Upper lobe of left lung (tissue), 6 donors: ENCODE measurements at regions not wholly inside any gene's neighbourhood (a gene's known extent, or its start where the extent isn't known, plus 50 kb on each side); places are given as distances from the start of the nearest gene placed in this dataset.

Experiments used
- ATAC-seq, 2 donors: fragments of 200-7000 bp; cut with Tn5 transposase; one replicate each; pipeline ENCODE4 v1.9.1; 2022; ENCODE audit warnings: mild to moderate bottlenecking in 2 of 2, moderate library complexity in 2 of 2; ENCODE audit not compliant: low FRiP score in 2 of 2
- DNase-seq, 2 donors: peaks; one replicate each; pipeline ENCODE4 v3.0.0-alpha.2; 2019 to 2020
- H3K27ac ChIP-seq, 4 donors: fragments of 200-600 bp; sonication (generic); one replicate each; pipeline ENCODE4 v1.5.1; 2016 to 2019
- H3K27me3 ChIP-seq, 4 donors: fragments of 200-600 bp; sonication (generic); one replicate each; pipeline ENCODE4 v1.5.1; 2017 to 2019
- H3K36me3 ChIP-seq, 4 donors: fragments of 200-600 bp; sonication (generic); one replicate each; pipeline ENCODE4 v1.5.1; 2016 to 2019
- H3K4me1 ChIP-seq, 4 donors: fragments of 200-600 bp; sonication (generic); one replicate each; pipeline ENCODE4 v1.5.1; 2018 to 2019
- H3K4me3 ChIP-seq, 4 donors: fragments of 200-600 bp; sonication (generic); one replicate each; pipeline ENCODE4 v1.5.1; 2017 to 2019; ENCODE audit warnings: mild to moderate bottlenecking in 2 of 4, moderate library complexity in 1 of 4
- H3K9me3 ChIP-seq, 4 donors: fragments of 200-600 bp; sonication (generic); one replicate each; pipeline ENCODE4 v1.5.1; 2018 to 2019
- EP300 ChIP-seq, 4 donors: sonication (generic); formaldehyde crosslinking; IDR thresholded peaks; one replicate each; pipeline ENCODE4 v1.5.1; 2017; ENCODE audit warnings: antibody characterized with exemption in 4 of 4, control low read depth in 2 of 4
- POLR2A ChIP-seq, 4 donors: fragments of 450-650 bp; IDR thresholded peaks; one replicate each; pipeline ENCODE4 v1.5.1; 2016 to 2017; ENCODE audit warnings: antibody characterized with exemption in 4 of 4, mild to moderate bottlenecking in 2 of 4
- POLR2AphosphoS5 ChIP-seq, 2 donors: sonication (generic); formaldehyde crosslinking; IDR thresholded peaks; one replicate each; pipeline ENCODE4 v1.5.1; 2017; ENCODE audit warnings: antibody characterized with exemption in 2 of 2
- WGBS, 2 donors: methylation state at CpG; one replicate each; pipeline ENCODE4 v1.1.5; 2017 to 2018; 5-methylcytosine and 5-hydroxymethylcytosine counted together
- TF ChIP-seq, protein P1 (sequence below), 6 experiments: fragments of 450-650 bp in 4 of 6; fragments of 200-600 bp in 2 of 6; sonication (generic) in 2 of 6; IDR thresholded peaks; one replicate each; pipeline ENCODE4 v1.5.1; 2016 to 2019; ENCODE audit warnings: antibody characterized with exemption in 6 of 6
- donor health status: DM: no; HTN: no; CAD: no; lungs with moderate emphysema.
- donor health status: DM: no; HTN: yes; CAD: no; lungs with severe emphysema.

DNA sequence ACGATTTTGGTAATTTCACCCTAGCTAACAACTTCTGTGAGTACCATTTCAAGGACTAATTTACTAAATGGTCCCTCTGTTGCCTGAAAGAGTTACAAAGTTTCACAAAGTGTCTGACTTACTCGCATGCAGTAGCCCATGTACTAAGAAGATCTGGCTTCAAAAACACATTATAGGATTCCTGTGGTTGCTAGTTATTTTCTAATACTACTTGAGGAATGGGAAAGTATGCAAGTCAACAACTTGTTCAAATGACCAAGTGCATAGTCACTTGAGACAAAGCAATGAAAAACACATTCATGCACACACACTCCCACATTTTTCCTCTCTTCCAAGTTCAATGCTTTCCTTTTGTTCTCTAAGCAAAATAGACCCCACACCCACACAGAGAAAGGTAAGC lies 219.7 kb upstream of the TMPO start:
- no peaks in the 10 kb centered on the region for H3K9me3 ChIP-seq
- no peaks in the 10 kb centered on the region for H3K36me3 ChIP-seq
- peaks cover 0 to 4% (median 0%) of the 10 kb centered on the region in 4 donors for H3K4me1 ChIP-seq
- WGBS, 2 donors, result 57 to 66% methylated on average over 2 of the region's 2 CpGs
- ATAC-seq (no peak), DNase-seq (no peak)
- no peaks in the 10 kb centered on the region for H3K27me3 ChIP-seq
- H3K27ac ChIP-seq, result no peak overlapping the region
- TF ChIP-seq EP300 (IDR thresholded peaks at IDR 0.05), result no peak
- no peak for TF ChIP-seq POLR2A (IDR thresholded peaks at IDR 0.05)
- no peak for TF ChIP-seq POLR2AphosphoS5 (IDR thresholded peaks at IDR 0.05)
- TF ChIP-seq, protein P1, sequence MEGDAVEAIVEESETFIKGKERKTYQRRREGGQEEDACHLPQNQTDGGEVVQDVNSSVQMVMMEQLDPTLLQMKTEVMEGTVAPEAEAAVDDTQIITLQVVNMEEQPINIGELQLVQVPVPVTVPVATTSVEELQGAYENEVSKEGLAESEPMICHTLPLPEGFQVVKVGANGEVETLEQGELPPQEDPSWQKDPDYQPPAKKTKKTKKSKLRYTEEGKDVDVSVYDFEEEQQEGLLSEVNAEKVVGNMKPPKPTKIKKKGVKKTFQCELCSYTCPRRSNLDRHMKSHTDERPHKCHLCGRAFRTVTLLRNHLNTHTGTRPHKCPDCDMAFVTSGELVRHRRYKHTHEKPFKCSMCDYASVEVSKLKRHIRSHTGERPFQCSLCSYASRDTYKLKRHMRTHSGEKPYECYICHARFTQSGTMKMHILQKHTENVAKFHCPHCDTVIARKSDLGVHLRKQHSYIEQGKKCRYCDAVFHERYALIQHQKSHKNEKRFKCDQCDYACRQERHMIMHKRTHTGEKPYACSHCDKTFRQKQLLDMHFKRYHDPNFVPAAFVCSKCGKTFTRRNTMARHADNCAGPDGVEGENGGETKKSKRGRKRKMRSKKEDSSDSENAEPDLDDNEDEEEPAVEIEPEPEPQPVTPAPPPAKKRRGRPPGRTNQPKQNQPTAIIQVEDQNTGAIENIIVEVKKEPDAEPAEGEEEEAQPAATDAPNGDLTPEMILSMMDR (IDR thresholded peaks at IDR 0.05), result no peak
- no peak overlapping the region for H3K4me3 ChIP-seq

DNA sequence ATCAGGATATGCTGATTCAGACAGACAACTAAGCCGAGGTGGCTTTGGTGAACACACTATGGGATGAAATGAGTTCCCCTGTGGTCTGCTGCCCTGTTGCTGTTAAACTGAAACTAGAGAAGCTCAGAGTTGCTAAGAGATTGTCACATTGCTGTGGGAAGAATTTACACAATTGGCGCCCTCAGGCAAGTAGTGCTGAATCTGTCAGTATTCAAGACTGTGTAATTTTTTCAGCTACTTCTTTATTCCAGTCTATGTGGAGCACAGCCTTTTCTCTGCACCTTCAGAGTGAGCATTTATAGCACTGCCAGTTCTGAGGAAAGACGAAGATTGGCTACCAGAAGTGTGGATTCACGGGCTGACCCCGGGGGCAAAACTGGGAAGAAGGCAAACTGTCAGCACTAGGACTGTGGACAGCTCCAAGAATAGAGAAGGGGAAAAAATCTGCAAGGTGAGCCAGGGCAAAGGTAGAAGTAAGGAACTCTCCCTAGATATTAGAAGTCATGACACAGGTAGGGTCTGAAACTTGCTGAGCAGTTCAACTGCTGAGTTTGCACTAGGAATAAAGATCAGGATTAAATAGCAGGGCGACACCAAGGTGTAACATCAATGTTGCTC lies 218.8 kb upstream of the TMPO start:
- Histone ChIP-seq H3K9me3 (no peaks in the 10 kb centered on the region), H3K36me3 (no peaks in the 10 kb centered on the region), H3K4me1 (peaks cover 0 to 4% (median 0%) of the 10 kb centered on the region in 4 donors), H3K27me3 (no peaks in the 10 kb centered on the region), H3K27ac (no peak overlapping the region), H3K4me3 (no peak overlapping the region)
- ATAC-seq (no peak), DNase-seq (no peak)
- WGBS, 2 donors, result 36 to 53% methylated on average over 6 of the region's 6 CpGs
- TF ChIP-seq POLR2AphosphoS5 (IDR thresholded peaks at IDR 0.05) (no peak), EP300 (IDR thresholded peaks at IDR 0.05) (no peak), POLR2A (IDR thresholded peaks at IDR 0.05) (no peak)
- TF ChIP-seq, protein P1 (IDR thresholded peaks at IDR 0.05), result no peak

DNA sequence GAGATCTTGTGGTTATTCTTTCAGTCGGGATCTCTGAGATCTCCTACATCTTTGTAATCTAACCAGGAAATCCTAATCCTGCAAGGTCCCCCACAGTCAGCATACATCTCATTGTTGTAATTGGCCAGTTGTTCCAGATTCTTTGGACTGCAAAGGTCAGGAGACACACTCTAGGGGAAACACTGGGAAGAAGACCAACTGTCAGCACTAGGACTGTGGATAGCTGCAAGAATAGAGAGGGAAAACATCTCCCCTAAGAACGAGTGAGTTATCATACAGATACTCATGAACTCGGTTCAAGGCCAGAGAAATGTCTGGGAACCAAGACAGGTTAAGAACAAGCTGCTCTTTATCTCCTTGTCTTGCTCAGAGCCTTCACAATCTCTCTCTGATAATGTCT lies 217.9 kb upstream of the TMPO start:
- ATAC-seq, result no peak
- Histone ChIP-seq H3K36me3 (no peaks in the 10 kb centered on the region), H3K4me1 (peaks cover 0 to 4% (median 0%) of the 10 kb centered on the region in 4 donors), H3K27ac (no peak overlapping the region), H3K27me3 (no peaks in the 10 kb centered on the region), H3K9me3 (no peaks in the 10 kb centered on the region), H3K4me3 (no peak overlapping the region)
- TF ChIP-seq EP300 (IDR thresholded peaks at IDR 0.05) (no peak), POLR2AphosphoS5 (IDR thresholded peaks at IDR 0.05) (no peak)
- 51 to 64% methylated on average over 3 of the region's 3 CpGs for WGBS, 2 donors
- no peak for DNase-seq

DNA sequence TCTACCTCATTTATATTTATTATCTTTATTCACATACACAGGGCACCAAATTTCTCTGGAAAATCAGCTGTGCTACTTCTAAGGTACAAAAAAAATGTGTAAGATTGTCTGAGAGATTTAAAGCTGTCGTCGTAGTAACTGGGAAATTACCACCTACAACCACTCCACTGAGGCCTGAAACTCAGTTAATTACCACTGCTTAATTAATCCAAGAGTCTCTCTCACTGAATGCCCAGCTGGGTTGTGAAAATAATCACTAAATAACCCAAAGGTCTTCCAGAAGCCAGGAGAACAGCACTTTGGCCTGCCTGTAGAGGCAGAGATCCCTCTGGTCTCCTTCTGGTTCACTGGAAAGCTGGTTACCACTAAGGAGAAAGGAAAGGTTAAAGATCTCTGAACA lies 207.2 kb upstream of the TMPO start:
- 85% methylated on average over 2 of the region's 2 CpGs for WGBS, 2 donors
- ATAC-seq (no peak), DNase-seq (no peak)
- Histone ChIP-seq H3K36me3 (no peaks in the 10 kb centered on the region), H3K4me1 (no peaks in the 10 kb centered on the region), H3K4me3 (no peak overlapping the region), H3K9me3 (no peaks in the 10 kb centered on the region), H3K27me3 (no peaks in the 10 kb centered on the region), H3K27ac (no peak overlapping the region)
- TF ChIP-seq, protein P1 (IDR thresholded peaks at IDR 0.05), result no peak
- TF ChIP-seq EP300 (IDR thresholded peaks at IDR 0.05) (no peak), POLR2AphosphoS5 (IDR thresholded peaks at IDR 0.05) (no peak), POLR2A (IDR thresholded peaks at IDR 0.05) (no peak)

DNA sequence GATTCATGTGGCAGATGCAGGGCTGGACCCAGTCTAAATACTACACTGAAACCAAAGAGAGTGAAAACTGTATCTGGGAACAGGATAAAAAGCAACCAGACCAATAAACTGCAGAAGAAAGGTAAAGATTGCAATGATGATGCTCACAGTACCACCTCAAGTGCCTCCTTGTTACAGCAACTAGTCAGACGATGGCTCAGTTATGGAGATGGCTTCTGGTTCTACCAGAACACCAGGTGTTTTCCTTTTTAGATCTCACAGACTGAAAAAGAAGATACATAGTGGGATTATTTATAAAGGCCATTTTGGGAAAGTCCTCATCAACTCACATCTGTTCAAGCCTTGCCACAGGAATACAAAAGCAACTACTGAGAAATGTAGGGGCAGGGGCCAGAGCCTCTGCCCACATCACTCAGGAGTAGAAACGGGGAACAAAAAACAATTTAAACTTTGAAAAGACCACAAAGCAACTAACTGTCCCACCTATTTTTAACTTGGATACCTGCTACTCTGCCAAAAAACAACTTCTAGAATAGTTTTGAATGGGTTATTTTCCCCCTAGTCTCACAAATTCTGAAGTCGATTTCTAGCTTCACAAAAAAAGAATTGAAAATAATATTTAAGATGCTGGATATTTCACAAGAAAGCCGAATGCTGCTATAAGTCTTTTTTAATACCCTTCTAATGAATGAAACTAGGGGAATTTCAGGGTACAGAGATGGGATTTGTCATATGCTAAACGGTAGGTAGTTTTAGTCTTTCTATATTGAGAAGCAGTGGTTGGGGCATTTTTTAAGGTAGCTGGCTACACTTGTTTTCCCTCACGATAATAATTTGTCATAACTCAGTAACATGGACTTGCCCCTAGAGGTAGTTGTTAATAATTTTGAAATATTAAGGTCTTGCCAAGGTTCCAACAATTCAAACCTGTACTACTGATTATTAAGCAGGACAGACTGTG lies 197.2 kb upstream of the TMPO start:
- Histone ChIP-seq H3K36me3 (no peaks in the 10 kb centered on the region), H3K27me3 (no peaks in the 10 kb centered on the region), H3K9me3 (no peaks in the 10 kb centered on the region), H3K4me1 (no peaks in the 10 kb centered on the region), H3K4me3 (no peak overlapping the region), H3K27ac (no peak overlapping the region)
- TF ChIP-seq POLR2AphosphoS5 (IDR thresholded peaks at IDR 0.05), result no peak
- TF ChIP-seq, protein P1 (IDR thresholded peaks at IDR 0.05), result no peak
- TF ChIP-seq POLR2A (IDR thresholded peaks at IDR 0.05), result no peak
- TF ChIP-seq EP300 (IDR thresholded peaks at IDR 0.05), result no peak
- ATAC-seq (no peak), DNase-seq (no peak)
- 79 to 84% methylated on average over 6 of the region's 6 CpGs for WGBS, 2 donors
